ENCODE measurements at regions not wholly inside any gene's neighbourhood (a gene's known extent, or its start where the extent isn't known, plus 50 kb on each side); places are given as distances from the start of the nearest gene placed in this dataset.
A peak's percentile ranks its signal among the peaks of the same experiment; 100 is the strongest.
"Not testable (repeated sequence)": the region's sequence is repeated elsewhere in the genome, so short reads cannot be mapped to it uniquely, and the experiment has no call there.

- no peak for DNase-seq
Observed at GRCh38 chr5:103907001-103907400, 344.4 kb upstream of the NUDT12 start.

GRCh38 chr5:103904651-103905050, 342.1 kb upstream of the NUDT12 start:
- no peak for DNase-seq

- no peak for DNase-seq
Observed at GRCh38 chr5:103902893-103903292, 340.3 kb upstream of the NUDT12 start.

GRCh38 chr5:103901885-103902284, 339.3 kb upstream of the NUDT12 start:
- no peak for DNase-seq

GRCh38 chr5:103896593-103896992, 334.0 kb upstream of the NUDT12 start:
- no peak for DNase-seq

GRCh38 chr5:103895738-103896137, 333.1 kb upstream of the NUDT12 start:
- DNase-seq = no peak

- peak; percentile 60 for DNase-seq
Observed at GRCh38 chr5:103894882-103895281, 332.3 kb upstream of the NUDT12 start.

GRCh38 chr5:103891151-103891550, 328.6 kb upstream of the NUDT12 start:
- DNase-seq = no peak

GRCh38 chr5:103890313-103890712, 327.7 kb upstream of the NUDT12 start:
- DNase-seq = no peak

GRCh38 chr5:103889500-103890209, 327.1 kb upstream of the NUDT12 start:
- peak; percentile 6 for DNase-seq

- no peak for DNase-seq
Observed at GRCh38 chr5:103886826-103887225, 324.2 kb upstream of the NUDT12 start.

- DNase-seq = no peak
Observed at GRCh38 chr5:103883143-103883542, 320.6 kb upstream of the NUDT12 start.

- DNase-seq = no peak
Observed at GRCh38 chr5:103881560-103881959, 319.0 kb upstream of the NUDT12 start.

- no peak for DNase-seq
Observed at GRCh38 chr5:103867857-103868598, 305.4 kb upstream of the NUDT12 start.

GRCh38 chr5:103866169-103866568, 303.6 kb upstream of the NUDT12 start:
- DNase-seq = no peak

GRCh38 chr5:103862398-103862797, 299.8 kb upstream of the NUDT12 start:
- DNase-seq = no peak

GRCh38 chr5:103860327-103860726, 297.7 kb upstream of the NUDT12 start:
- no peak for DNase-seq

GRCh38 chr5:103858367-103858766, 295.8 kb upstream of the NUDT12 start:
- DNase-seq = not testable (repeated sequence)

- no peak for DNase-seq
Observed at GRCh38 chr5:103851091-103851490, 288.5 kb upstream of the NUDT12 start.

GRCh38 chr5:103849934-103850333, 287.3 kb upstream of the NUDT12 start:
- peak; percentile 64 for DNase-seq

GRCh38 chr5:103847060-103847459, 284.5 kb upstream of the NUDT12 start:
- peak; percentile 17 for DNase-seq

- no peak for DNase-seq
Observed at GRCh38 chr5:103842936-103843335, 280.3 kb upstream of the NUDT12 start.

- no peak for DNase-seq
Observed at GRCh38 chr5:103840600-103840999, 278.0 kb upstream of the NUDT12 start.

- no peak for DNase-seq
Observed at GRCh38 chr5:103834216-103834615, 271.6 kb upstream of the NUDT12 start.

GRCh38 chr5:103829585-103829984, 267.0 kb upstream of the NUDT12 start:
- DNase-seq = peak; percentile 36

All from DMS53 (cell line).